HEK293T (cell line): ENCODE measurements at regions not wholly inside any gene's neighbourhood (a gene's known extent, or its start where the extent isn't known, plus 50 kb on each side); places are given as distances from the start of the nearest gene placed in this dataset.

Experiments used
- ELF4 ChIP-seq: fragments of 450-650 bp; IDR thresholded peaks from 2 replicates; pipeline ENCODE4 v1.6.1; 2017; ENCODE audit warnings: antibody characterized with exemption
- FOXM1 ChIP-seq: fragments of 450-650 bp; IDR thresholded peaks from 2 replicates; pipeline ENCODE4 v1.6.1; 2017; ENCODE audit warnings: mild to moderate bottlenecking, borderline replicate concordance
- SP1 ChIP-seq: fragments of 450-650 bp; IDR thresholded peaks from 2 replicates; pipeline ENCODE4 v1.6.1; 2017

GRCh38 chr14:54170301-54170700 lies 213.7 kb upstream of the BMP4 start:
- TF ChIP-seq SP1 (no peak), ELF4 (no peak), FOXM1 (no peak)
